SK-N-SH treated with all-trans-retinoic acid at 6 μM for 48 hours (cell line): ENCODE measurements at regions not wholly inside any gene's neighbourhood (a gene's known extent, or its start where the extent isn't known, plus 50 kb on each side); places are given as distances from the start of the nearest gene placed in this dataset.

Experiments used
- ARNTL ChIP-seq: fragments of 450-650 bp; formaldehyde crosslinking; IDR thresholded peaks from 2 replicates; pipeline ENCODE4 v1.5.0; 2020; ENCODE audit warnings: low read depth, mild to moderate bottlenecking, moderate library complexity, borderline replicate concordance
- ESRRG ChIP-seq: fragments of 250-450 bp; sonication (Bioruptor Pico); IDR thresholded peaks from 2 replicates; pipeline ENCODE4 v1.6.1; 2021; ENCODE audit warnings: mild to moderate bottlenecking
- SNAI2 ChIP-seq: fragments of 250-450 bp; sonication (Bioruptor Pico); IDR thresholded peaks from 2 replicates; pipeline ENCODE4 v1.5.0; 2020; ENCODE audit warnings: mild to moderate bottlenecking, moderate library complexity
- TCF4 ChIP-seq: fragments of 250-450 bp; sonication (Bioruptor Pico); IDR thresholded peaks from 2 replicates; pipeline ENCODE4 v1.8.0; 2021; ENCODE audit warnings: mild to moderate bottlenecking, moderate library complexity, borderline replicate concordance
- TF ChIP-seq, protein P1 (sequence below): fragments of 250-450 bp; sonication (Bioruptor Pico); IDR thresholded peaks from 2 replicates; pipeline ENCODE4 v1.8.0; 2020; ENCODE audit warnings: mild to moderate bottlenecking, moderate library complexity, borderline replicate concordance

DNA sequence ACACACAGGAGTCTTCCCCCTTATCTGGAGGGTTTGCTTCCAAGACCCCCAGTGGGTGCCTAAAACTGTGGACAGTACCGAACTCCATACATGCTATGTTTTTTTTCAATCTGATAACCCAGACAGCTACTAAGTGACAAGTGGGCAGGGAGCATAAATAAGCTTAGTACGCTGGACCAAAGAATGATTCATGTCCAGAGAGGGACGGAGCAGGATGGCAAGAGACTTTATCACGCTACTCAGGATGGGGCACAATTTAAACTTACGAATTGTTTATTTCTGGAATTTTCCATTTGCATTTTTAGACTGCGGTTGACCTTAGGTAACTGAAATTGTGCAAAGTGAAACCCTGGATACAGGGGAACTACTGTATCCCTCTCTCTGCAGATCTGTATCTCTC is 410.0 kb upstream of the MKI67 start:
- TF ChIP-seq ARNTL (CRISPR knock-in tag): no peak
- no peak for TF ChIP-seq SNAI2
- TF ChIP-seq TCF4 (CRISPR knock-in tag): no peak
- TF ChIP-seq ESRRG (CRISPR knock-in tag): no peak
- TF ChIP-seq, protein P1, sequence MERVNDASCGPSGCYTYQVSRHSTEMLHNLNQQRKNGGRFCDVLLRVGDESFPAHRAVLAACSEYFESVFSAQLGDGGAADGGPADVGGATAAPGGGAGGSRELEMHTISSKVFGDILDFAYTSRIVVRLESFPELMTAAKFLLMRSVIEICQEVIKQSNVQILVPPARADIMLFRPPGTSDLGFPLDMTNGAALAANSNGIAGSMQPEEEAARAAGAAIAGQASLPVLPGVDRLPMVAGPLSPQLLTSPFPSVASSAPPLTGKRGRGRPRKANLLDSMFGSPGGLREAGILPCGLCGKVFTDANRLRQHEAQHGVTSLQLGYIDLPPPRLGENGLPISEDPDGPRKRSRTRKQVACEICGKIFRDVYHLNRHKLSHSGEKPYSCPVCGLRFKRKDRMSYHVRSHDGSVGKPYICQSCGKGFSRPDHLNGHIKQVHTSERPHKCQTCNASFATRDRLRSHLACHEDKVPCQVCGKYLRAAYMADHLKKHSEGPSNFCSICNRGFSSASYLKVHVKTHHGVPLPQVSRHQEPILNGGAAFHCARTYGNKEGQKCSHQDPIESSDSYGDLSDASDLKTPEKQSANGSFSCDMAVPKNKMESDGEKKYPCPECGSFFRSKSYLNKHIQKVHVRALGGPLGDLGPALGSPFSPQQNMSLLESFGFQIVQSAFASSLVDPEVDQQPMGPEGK: no peak
